Transverse colon (tissue), 4 donors: ENCODE measurements at regions not wholly inside any gene's neighbourhood (a gene's known extent, or its start where the extent isn't known, plus 50 kb on each side); places are given as distances from the start of the nearest gene placed in this dataset.

Experiments
- DNase-seq: peaks from one replicate; pipeline ENCODE4 v3.0.0-alpha.2; 2019
- H3K27ac ChIP-seq, 4 donors: fragments of 200-600 bp; sonication (generic); 2 replicates each; pipeline ENCODE4 v1.5.1; 2016 to 2018; ENCODE audit warnings: inconsistent platforms in 4 of 4
- H3K27me3 ChIP-seq: fragments of 200-600 bp; sonication (generic); 2 replicates; pipeline ENCODE4 v1.5.1; 2017; ENCODE audit warnings: inconsistent platforms
- H3K36me3 ChIP-seq, 4 donors: fragments of 200-600 bp; sonication (generic); 2 replicates each; pipeline ENCODE4 v1.5.1; 2017 to 2019; ENCODE audit warnings: inconsistent platforms in 4 of 4
- H3K4me1 ChIP-seq, 4 donors: fragments of 200-600 bp; sonication (generic); 2 replicates each; pipeline ENCODE4 v1.5.1; 2017 to 2020; ENCODE audit warnings: inconsistent platforms in 4 of 4
- H3K4me3 ChIP-seq, 4 donors: fragments of 200-600 bp; sonication (generic); 1 replicate in 1 of 4; 2 replicates in 3 of 4; pipeline versions ENCODE4 v1.5.1 to v1.6.1; 2017 to 2019; ENCODE audit warnings: inconsistent platforms in 4 of 4
- H3K9me3 ChIP-seq, 2 donors: fragments of 200-600 bp; sonication (generic); 2 replicates each; pipeline ENCODE4 v1.5.1; 2017 to 2019; ENCODE audit warnings: inconsistent platforms in 2 of 2
- CTCF ChIP-seq, 5 experiments: fragments of 200-600 bp in 3 of 5; fragments of 450-650 bp in 2 of 5; sonication (generic) in 3 of 5; IDR thresholded peaks; 1 replicate in 2 of 5; 2 replicates in 3 of 5; pipeline ENCODE4 v1.5.1; 2016 to 2017; ENCODE audit warnings: antibody characterized with exemption in 5 of 5, inconsistent platforms in 3 of 5, mild to moderate bottlenecking in 2 of 5, moderate library complexity in 1 of 5
- EP300 ChIP-seq: sonication (generic); formaldehyde crosslinking; IDR thresholded peaks from one replicate; pipeline ENCODE4 v1.6.1; 2017; ENCODE audit warnings: antibody characterized with exemption, low read depth
- POLR2A ChIP-seq: fragments of 450-650 bp; IDR thresholded peaks from one replicate; pipeline ENCODE4 v1.6.1; 2016; ENCODE audit warnings: antibody characterized with exemption, mild to moderate bottlenecking, moderate library complexity
- POLR2AphosphoS5 ChIP-seq, 3 donors: sonication (generic); formaldehyde crosslinking; IDR thresholded peaks; one replicate each; pipeline ENCODE4 v1.6.1; 2016; ENCODE audit warnings: antibody characterized with exemption in 3 of 3
- WGBS, 2 donors: methylation state at CpG; one replicate each; pipeline ENCODE4 v1.1.5; 2018; ENCODE audit warnings: low coverage in 1 of 2; 5-methylcytosine and 5-hydroxymethylcytosine counted together
- in situ Hi-C, 4 donors: fragments of 200-750 bp; cut with MboI; loops; one replicate each; pipeline versions ENCODE4 v1.15.0 to v1.15.1; 2017; ENCODE audit warnings: low sequenced_read_pairs in 3 of 4, low pct_ligation_motif_present in 1 of 4, low pct_unique_long_range_greater_than_20kb in 1 of 4
- intact Hi-C: fragments of 100-400 bp; cut with DNase I; formaldehyde crosslinking; loops from one replicate; pipeline ENCODE4 v1.15.1; 2023; ENCODE audit warnings: low total_unique reads

GRCh38 chr12:47328831-47329545, 249.2 kb upstream of the AMIGO2 start:
- in situ Hi-C loops (no loop called here), intact Hi-C loops (no loop called here)
- no peaks in the 10 kb centered on the region for H3K4me1 ChIP-seq
- no peaks in the 10 kb centered on the region for H3K36me3 ChIP-seq
- H3K27me3 ChIP-seq, result no peaks in the 10 kb centered on the region
- DNase-seq, result no peak
- no peak overlapping the region for H3K27ac ChIP-seq
- H3K9me3 ChIP-seq, result no peaks in the 10 kb centered on the region
- WGBS, 2 donors, result 76 to 82% methylated on average over 1 of the region's 1 CpG
- H3K4me3 ChIP-seq, result no peak overlapping the region
- no peak for TF ChIP-seq POLR2A
- TF ChIP-seq CTCF (IDR thresholded peaks at IDR 0.05), result no peak
- TF ChIP-seq EP300, result no peak

- Histone ChIP-seq H3K36me3 (no peaks in the 10 kb centered on the region), H3K27ac (no peak overlapping the region), H3K4me1 (no peaks in the 10 kb centered on the region), H3K4me3 (no peak overlapping the region), H3K27me3 (no peaks in the 10 kb centered on the region), H3K9me3 (no peaks in the 10 kb centered on the region)
- intact Hi-C loops (no loop called here), in situ Hi-C loops (no loop called here)
- 93 to 96% methylated on average over 4 to 5 of the region's 5 CpGs for WGBS, 2 donors
- TF ChIP-seq CTCF (IDR thresholded peaks at IDR 0.05) (no peak), EP300 (no peak), POLR2A (no peak), POLR2AphosphoS5 (IDR thresholded peaks at IDR 0.05) (no peak)
- no peak for DNase-seq
Measured at GRCh38 chr12:47326190-47326589, 246.4 kb upstream of the AMIGO2 start.

GRCh38 chr12:47323802-47324201, 244.0 kb upstream of the AMIGO2 start:
- no peaks in the 10 kb centered on the region for H3K4me1 ChIP-seq
- in situ Hi-C loops, result loop anchor here in 1 of 4 donors (25.0 kb wide), 1 partner anchor 287 kb away; no protein-coding TSS in a partner anchor
- no peaks in the 10 kb centered on the region for H3K9me3 ChIP-seq
- TF ChIP-seq POLR2A (no peak), POLR2AphosphoS5 (IDR thresholded peaks at IDR 0.05) (no peak), CTCF (IDR thresholded peaks at IDR 0.05) (no peak), EP300 (no peak)
- no peak overlapping the region for H3K27ac ChIP-seq
- H3K36me3 ChIP-seq, result no peaks in the 10 kb centered on the region
- intact Hi-C loops, result no loop called here
- H3K27me3 ChIP-seq, result no peaks in the 10 kb centered on the region
- 67 to 78% methylated on average over 2 of the region's 2 CpGs for WGBS, 2 donors
- no peak overlapping the region for H3K4me3 ChIP-seq
- no peak for DNase-seq

- Histone ChIP-seq H3K9me3 (no peaks in the 10 kb centered on the region), H3K27ac (no peak overlapping the region), H3K36me3 (no peaks in the 10 kb centered on the region), H3K4me1 (peaks cover 0 to 5% (median 0%) of the 10 kb centered on the region in 4 donors), H3K4me3 (no peak overlapping the region), H3K27me3 (no peaks in the 10 kb centered on the region)
- intact Hi-C loops (no loop called here), in situ Hi-C loops (loop anchor here in 1 of 4 donors (25.0 kb wide), 1 partner anchor 284 kb away; no protein-coding TSS in a partner anchor)
- DNase-seq, result no peak
- TF ChIP-seq CTCF (IDR thresholded peaks at IDR 0.05) (no peak), POLR2AphosphoS5 (IDR thresholded peaks at IDR 0.05) (no peak), POLR2A (no peak), EP300 (no peak)
- WGBS, 2 donors, result 18 to 41% methylated on average over 2 of the region's 2 CpGs
Measured at GRCh38 chr12:47321436-47321835, 241.7 kb upstream of the AMIGO2 start.
